IPS-15b (cell line): ENCODE measurements at regions not wholly inside any gene's neighbourhood (a gene's known extent, or its start where the extent isn't known, plus 50 kb on each side); places are given as distances from the start of the nearest gene placed in this dataset.
A peak's percentile ranks its signal among the peaks of the same experiment; 100 is the strongest.
"Not testable (repeated sequence)": the region's sequence is repeated elsewhere in the genome, so short reads cannot be mapped to it uniquely, and the experiment has no call there.

ENCODE experiments used
- H3K27me3 ChIP-seq: one replicate; pipeline ENCODE4 v1.6.1; 2013; ENCODE audit warnings: low read length; ENCODE audit not compliant: control insufficient read depth, insufficient read depth
- H3K36me3 ChIP-seq: one replicate; pipeline ENCODE4 v1.6.1; 2013; ENCODE audit warnings: low read length; ENCODE audit not compliant: control insufficient read depth, insufficient read depth
- H3K4me1 ChIP-seq: one replicate; pipeline ENCODE4 v1.6.1; 2013; ENCODE audit warnings: mild to moderate bottlenecking, low read length; ENCODE audit not compliant: control insufficient read depth, insufficient read depth
- H3K4me3 ChIP-seq: one replicate; pipeline ENCODE4 v1.5.1; 2013; ENCODE audit warnings: low read depth, low read length
- H3K9ac ChIP-seq: one replicate; pipeline ENCODE4 v1.6.1; 2013; ENCODE audit warnings: low read depth, mild to moderate bottlenecking, low read length
- H3K9me3 ChIP-seq: one replicate; pipeline ENCODE4 v1.6.1; 2013; ENCODE audit warnings: mild to moderate bottlenecking, low read length; ENCODE audit not compliant: control insufficient read depth, insufficient read depth

GRCh38 chr5:1720396-1721110, 79.1 kb downstream of the MRPL36 start:
- peaks cover 3% of the 10 kb centered on the region for H3K27me3 ChIP-seq
- no peak overlapping the region for H3K9ac ChIP-seq
- no peaks in the 10 kb centered on the region for H3K36me3 ChIP-seq
- H3K9me3 ChIP-seq = peaks cover 6% of the 10 kb centered on the region
- H3K4me1 ChIP-seq = no peaks in the 10 kb centered on the region
- H3K4me3 ChIP-seq = no peak overlapping the region

GRCh38 chr5:1719860-1720259, 79.8 kb downstream of the MRPL36 start:
- Histone ChIP-seq H3K4me3 (no peak overlapping the region), H3K36me3 (no peaks in the 10 kb centered on the region), H3K9me3 (peaks cover 6% of the 10 kb centered on the region), H3K4me1 (no peaks in the 10 kb centered on the region), H3K27me3 (peaks cover 3% of the 10 kb centered on the region), H3K9ac (no peak overlapping the region)

DNA sequence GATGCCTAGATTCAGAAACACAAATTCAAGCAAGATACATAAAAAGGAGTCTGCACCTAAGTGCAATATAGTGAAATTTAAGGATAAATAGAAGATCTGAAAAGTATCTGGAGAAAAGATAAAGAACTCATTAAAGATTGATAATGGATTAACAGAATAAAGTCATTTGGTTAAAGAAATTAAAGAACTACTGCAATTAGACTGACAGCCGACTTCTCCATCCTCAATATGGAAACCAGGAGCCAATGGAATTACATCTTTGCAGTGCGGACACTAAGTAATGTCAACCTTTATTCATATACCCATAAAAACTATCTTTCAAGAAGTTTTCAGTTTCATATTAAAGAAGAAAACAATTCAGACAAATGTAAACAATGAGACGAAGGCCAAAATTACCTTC, 81.0 kb downstream of the MRPL36 start:
- Histone ChIP-seq H3K36me3 (no peaks in the 10 kb centered on the region), H3K27me3 (no peaks in the 10 kb centered on the region), H3K9ac (no peak overlapping the region), H3K4me3 (no peak overlapping the region), H3K4me1 (no peaks in the 10 kb centered on the region), H3K9me3 (peaks cover 6% of the 10 kb centered on the region)

- not testable (repeated sequence) for H3K9ac ChIP-seq, H3K9me3 ChIP-seq, H3K36me3 ChIP-seq, H3K4me1 ChIP-seq
- Histone ChIP-seq H3K27me3 (peaks cover 12% of the 10 kb centered on the region), H3K4me3 (peak overlapping the region; percentile 35)
Measured at GRCh38 chr5:1710091-1710490, 89.5 kb downstream of the MRPL36 start.

DNA sequence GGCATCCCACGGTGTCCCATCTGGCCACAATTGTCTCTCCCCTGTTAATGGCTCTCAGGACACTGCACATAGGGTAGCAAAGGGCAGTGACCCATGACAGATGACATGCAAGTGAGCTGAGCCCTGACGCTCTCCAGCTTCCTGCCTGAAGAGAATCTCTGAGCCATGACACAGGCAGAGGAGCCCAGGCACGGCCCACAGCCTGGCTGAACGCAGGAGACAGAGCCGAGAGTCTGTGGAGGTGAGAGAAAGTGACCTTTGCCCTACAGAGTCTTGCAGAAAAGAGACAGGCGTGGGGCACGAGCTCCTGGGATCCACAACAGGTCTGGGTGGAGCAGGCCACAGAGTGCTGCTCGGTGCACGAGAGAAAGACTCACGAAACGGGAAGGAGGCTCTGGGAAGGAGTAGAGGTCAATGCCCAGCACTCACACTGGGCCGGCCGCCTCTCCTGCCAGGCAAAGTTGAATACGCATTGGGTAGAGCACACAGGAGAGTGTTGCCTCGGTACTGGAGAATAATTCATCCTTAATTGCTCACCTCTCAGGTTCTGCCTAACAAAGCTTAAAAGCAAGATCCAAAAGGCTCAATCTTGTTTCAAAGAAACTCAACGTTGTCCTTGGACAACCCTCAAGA, 90.3 kb downstream of the MRPL36 start:
- Histone ChIP-seq H3K4me3 (peak overlapping the region; percentile 35), H3K27me3 (peaks cover 12% of the 10 kb centered on the region), H3K4me1 (peaks cover 6% of the 10 kb centered on the region), H3K9ac (no peak overlapping the region), H3K36me3 (no peaks in the 10 kb centered on the region), H3K9me3 (no peaks in the 10 kb centered on the region)

DNA sequence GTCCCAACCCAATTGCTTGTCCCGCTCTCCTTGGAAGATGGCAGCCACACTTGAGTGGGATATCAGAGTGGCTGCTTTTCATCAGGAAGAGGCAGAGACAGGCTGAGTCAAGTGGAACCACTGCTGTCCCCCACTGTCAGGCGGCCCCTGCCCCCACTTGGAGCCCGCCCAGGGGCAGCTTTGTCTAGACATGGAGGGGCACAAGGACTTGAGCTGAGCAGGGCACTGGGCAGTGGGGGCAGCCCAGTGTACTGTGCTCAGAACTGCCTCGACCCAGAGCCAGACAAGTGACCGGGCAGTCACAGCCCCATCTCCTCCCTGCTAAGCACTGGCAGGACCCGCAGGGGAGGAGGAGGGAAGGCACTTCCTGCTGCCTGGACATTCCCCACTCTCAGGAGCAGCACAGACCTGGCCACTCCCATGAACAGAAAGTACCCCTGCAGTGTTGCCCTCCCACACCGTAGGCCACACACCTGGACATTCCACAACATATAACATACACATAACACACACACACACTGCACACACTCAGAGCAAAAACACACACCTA, 91.0 kb downstream of the MRPL36 start:
- Histone ChIP-seq H3K4me3 (no peak overlapping the region), H3K27me3 (peaks cover 12% of the 10 kb centered on the region), H3K36me3 (no peaks in the 10 kb centered on the region), H3K4me1 (peaks cover 6% of the 10 kb centered on the region), H3K9ac (no peak overlapping the region), H3K9me3 (no peaks in the 10 kb centered on the region)

- peaks cover 6% of the 10 kb centered on the region for H3K4me1 ChIP-seq
- H3K9me3 ChIP-seq = no peaks in the 10 kb centered on the region
- H3K9ac ChIP-seq = no peak overlapping the region
- H3K4me3 ChIP-seq = no peak overlapping the region
- H3K36me3 ChIP-seq = no peaks in the 10 kb centered on the region
- H3K27me3 ChIP-seq = peaks cover 12% of the 10 kb centered on the region
Measured at GRCh38 chr5:1707467-1707866, 92.2 kb downstream of the MRPL36 start.

DNA sequence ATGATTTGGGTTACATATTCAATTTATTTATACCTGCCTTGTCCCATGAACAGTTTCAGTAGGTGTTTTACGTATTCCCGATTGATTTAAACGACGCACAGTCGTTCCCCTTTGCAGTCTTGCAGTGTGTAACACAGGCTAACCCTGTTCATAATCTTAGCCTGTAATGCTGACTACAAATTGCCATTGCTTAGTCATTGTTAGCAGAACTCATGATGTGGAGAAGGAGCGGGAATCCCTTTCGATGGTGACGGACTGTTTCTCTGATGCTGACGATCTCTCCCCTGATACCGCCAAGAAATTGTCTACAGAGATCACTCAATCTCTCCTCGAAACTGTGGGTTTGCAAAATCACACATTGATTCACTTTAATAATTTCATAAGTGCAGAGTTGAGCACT, 93.2 kb downstream of the MRPL36 start:
- Histone ChIP-seq H3K27me3 (peaks cover 12% of the 10 kb centered on the region), H3K4me3 (no peak overlapping the region), H3K36me3 (no peaks in the 10 kb centered on the region), H3K4me1 (peaks cover 8% of the 10 kb centered on the region), H3K9ac (no peak overlapping the region), H3K9me3 (no peaks in the 10 kb centered on the region)

DNA sequence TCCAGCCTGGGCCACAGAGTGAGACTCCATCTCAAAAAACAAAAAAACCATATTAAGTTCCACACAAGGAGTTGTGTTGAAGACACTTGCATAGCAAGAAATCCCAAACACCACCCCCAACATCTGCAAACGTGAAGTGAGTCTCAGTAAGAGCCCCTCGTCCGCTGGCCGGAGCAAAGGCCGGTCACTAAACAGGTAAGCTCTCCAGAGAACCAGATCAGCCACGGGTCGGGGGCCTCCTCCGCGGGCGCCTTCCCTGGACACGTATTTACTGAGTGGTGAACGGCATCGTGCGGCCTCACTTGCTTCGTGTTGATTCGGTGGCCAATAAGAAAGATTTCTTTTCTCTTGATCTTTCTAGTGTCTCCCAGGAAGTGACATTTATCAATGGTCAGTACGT, 93.6 kb downstream of the MRPL36 start:
- Histone ChIP-seq H3K27me3 (peaks cover 12% of the 10 kb centered on the region), H3K4me1 (peaks cover 8% of the 10 kb centered on the region), H3K9ac (no peak overlapping the region), H3K4me3 (no peak overlapping the region), H3K9me3 (no peaks in the 10 kb centered on the region), H3K36me3 (no peaks in the 10 kb centered on the region)

DNA sequence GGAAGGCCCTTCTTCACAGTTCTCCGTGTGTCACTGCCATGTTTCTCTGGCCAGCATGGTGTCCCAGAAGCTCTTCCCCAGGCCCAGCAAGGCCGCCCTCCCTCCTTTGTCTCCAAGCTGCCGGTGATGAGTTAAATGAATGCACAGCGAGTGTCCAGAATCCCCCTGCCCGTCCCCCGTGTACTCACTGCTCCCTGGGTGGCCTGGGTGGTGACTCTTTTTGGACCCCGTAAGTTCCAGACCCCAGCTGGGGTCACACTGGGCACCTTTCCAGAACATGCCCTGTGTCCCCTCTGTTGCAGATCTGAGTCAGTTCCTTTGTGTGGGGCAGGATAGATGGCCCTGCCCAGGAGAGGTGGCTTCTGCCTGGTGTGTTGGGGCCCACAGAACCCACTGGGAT, 95.0 kb downstream of the MRPL36 start:
- H3K27me3 ChIP-seq = peaks cover 12% of the 10 kb centered on the region

GRCh38 chr5:1704266-1704665, 95.4 kb downstream of the MRPL36 start:
- Histone ChIP-seq H3K9me3 (no peaks in the 10 kb centered on the region), H3K36me3 (no peaks in the 10 kb centered on the region), H3K4me1 (peaks cover 5% of the 10 kb centered on the region), H3K4me3 (no peak overlapping the region), H3K27me3 (peaks cover 9% of the 10 kb centered on the region), H3K9ac (no peak overlapping the region)

More for the DNA sequence above, 95.0 kb downstream of the MRPL36 start:
- no peaks in the 10 kb centered on the region for H3K9me3 ChIP-seq
- no peak overlapping the region for H3K4me3 ChIP-seq
- H3K9ac ChIP-seq = no peak overlapping the region
- peaks cover 8% of the 10 kb centered on the region for H3K4me1 ChIP-seq
- no peaks in the 10 kb centered on the region for H3K36me3 ChIP-seq
